Spleen (tissue), 7 donors: ENCODE measurements at regions not wholly inside any gene's neighbourhood (a gene's known extent, or its start where the extent isn't known, plus 50 kb on each side); places are given as distances from the start of the nearest gene placed in this dataset.

Source experiments
- CTCF ChIP-seq, 11 experiments: fragments of 200-600 bp in 7 of 11; fragments of 450-650 bp in 4 of 11; sonication (generic) in 4 of 11; IDR thresholded peaks in 8 of 11; conservative IDR thresholded peaks in 3 of 11; 1 replicate in 7 of 11; 2 replicates in 4 of 11; pipeline versions ENCODE4 v1.4.0 to v1.8.0; 2016 to 2021; ENCODE audit warnings: antibody characterized with exemption in 11 of 11, inconsistent platforms in 4 of 11, mild to moderate bottlenecking in 1 of 11
- POLR2A ChIP-seq, 3 donors: fragments of 450-650 bp; IDR thresholded peaks; one replicate each; pipeline ENCODE4 v1.5.1; 2017; ENCODE audit warnings: antibody characterized with exemption in 3 of 3, mild to moderate bottlenecking in 1 of 3
- POLR2AphosphoS5 ChIP-seq, 3 donors: sonication (generic); formaldehyde crosslinking; IDR thresholded peaks; one replicate each; pipeline ENCODE4 v1.5.1; 2017; ENCODE audit warnings: antibody characterized with exemption in 3 of 3
- donor health status: DM: no; HTN: no; CAD: no; lungs with moderate emphysema.
- donor health status: DM: no; HTN: no; CAD: no.
- donor health status: DM: no; HTN: no; CAD: no.

DNA sequence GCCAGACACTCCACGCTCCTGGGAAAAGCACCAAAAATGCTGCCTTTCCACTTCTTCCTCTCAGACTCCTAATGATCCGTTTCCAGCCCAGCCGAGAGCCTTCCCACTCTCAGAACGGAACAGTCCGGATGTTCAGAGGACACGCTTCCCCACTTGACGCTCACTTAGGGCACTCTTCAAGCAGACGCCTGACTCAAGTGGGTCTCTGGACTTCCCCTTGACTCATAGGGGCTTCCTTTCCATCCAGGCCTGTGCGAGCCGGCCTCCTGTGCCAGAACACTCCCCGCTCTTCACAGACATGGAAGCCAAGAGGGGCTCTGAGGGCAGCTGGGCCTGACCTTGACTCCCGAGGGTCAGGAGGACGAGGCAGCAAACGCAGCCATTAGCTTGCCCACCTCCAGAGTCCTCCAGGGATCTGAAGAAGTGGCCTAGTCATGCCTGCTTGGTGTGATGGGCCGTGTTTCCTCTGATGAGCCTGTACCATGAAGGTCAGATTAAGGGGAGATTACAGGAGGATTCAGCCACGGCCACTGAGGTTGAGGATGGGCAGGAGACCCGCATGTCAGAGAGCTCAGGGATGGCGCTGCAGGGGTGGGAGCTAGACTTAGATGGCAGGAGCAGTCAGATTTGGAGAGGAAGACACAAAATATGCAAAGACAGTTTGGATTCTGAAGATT is 114.7 kb upstream of the TLE3 start:
- TF ChIP-seq CTCF (IDR thresholded peaks at IDR 0.05 in 8 of 11, conservative IDR thresholded peaks at IDR 0.05 in 3 of 11) (no peak), POLR2AphosphoS5 (IDR thresholded peaks at IDR 0.05) (peak; percentile 48 to 62 (median 57)), POLR2A (IDR thresholded peaks at IDR 0.05) (no peak)
